ENCODE measurements at regions not wholly inside any gene's neighbourhood (a gene's known extent, or its start where the extent isn't known, plus 50 kb on each side); places are given as distances from the start of the nearest gene placed in this dataset.

DNA sequence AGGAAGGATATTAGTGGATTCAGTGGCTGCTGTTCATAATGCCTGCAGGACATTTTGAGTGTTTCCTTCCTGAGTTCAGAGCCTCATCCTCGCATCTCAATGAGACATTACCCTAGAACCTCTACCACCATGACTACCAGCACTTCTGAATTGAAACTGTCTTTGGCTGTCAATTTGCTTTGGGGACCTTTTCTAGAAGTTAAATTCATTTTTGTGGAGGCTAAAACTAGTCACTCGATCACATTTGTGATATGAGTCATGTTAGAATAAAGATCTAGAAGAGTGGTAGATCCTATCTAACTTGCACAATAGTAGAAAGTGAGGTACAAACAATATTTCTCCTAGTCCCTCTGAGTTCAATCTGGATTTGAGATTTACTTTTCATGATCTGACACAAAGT, 124.9 kb downstream of the KCNRG start:
- TF ChIP-seq, protein P1, sequence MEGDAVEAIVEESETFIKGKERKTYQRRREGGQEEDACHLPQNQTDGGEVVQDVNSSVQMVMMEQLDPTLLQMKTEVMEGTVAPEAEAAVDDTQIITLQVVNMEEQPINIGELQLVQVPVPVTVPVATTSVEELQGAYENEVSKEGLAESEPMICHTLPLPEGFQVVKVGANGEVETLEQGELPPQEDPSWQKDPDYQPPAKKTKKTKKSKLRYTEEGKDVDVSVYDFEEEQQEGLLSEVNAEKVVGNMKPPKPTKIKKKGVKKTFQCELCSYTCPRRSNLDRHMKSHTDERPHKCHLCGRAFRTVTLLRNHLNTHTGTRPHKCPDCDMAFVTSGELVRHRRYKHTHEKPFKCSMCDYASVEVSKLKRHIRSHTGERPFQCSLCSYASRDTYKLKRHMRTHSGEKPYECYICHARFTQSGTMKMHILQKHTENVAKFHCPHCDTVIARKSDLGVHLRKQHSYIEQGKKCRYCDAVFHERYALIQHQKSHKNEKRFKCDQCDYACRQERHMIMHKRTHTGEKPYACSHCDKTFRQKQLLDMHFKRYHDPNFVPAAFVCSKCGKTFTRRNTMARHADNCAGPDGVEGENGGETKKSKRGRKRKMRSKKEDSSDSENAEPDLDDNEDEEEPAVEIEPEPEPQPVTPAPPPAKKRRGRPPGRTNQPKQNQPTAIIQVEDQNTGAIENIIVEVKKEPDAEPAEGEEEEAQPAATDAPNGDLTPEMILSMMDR (conservative IDR thresholded peaks at IDR 0.05 in 1 of 2, IDR thresholded peaks at IDR 0.05 in 1 of 2; ENCODE audit: low read depth in 1 of 2, low read length in 2 of 2) = no peak
- no peak for TF ChIP-seq EZH2 (IDR thresholded peaks at IDR 0.05; ENCODE audit: low read length, missing control alignments)

All from fibroblast of lung (primary cell).